GM18520 (cell line): ENCODE measurements at regions not wholly inside any gene's neighbourhood (a gene's known extent, or its start where the extent isn't known, plus 50 kb on each side); places are given as distances from the start of the nearest gene placed in this dataset.
"Not testable (repeated sequence)": the region's sequence is repeated elsewhere in the genome, so short reads cannot be mapped to it uniquely, and the experiment has no call there.

Source experiments
- ATAC-seq: cut with Tn5 transposase; IDR thresholded peaks from one replicate; pipeline ENCODE4 v1.9.1; 2021; ENCODE audit not compliant: unreplicated experiment

- ATAC-seq, result not testable (repeated sequence)
Measured at GRCh38 chr1:144140243-144140642, 168.5 kb upstream of the FAM72C start.

- not testable (repeated sequence) for ATAC-seq
Measured at GRCh38 chr1:144105006-144105405, 133.2 kb upstream of the FAM72C start.

DNA sequence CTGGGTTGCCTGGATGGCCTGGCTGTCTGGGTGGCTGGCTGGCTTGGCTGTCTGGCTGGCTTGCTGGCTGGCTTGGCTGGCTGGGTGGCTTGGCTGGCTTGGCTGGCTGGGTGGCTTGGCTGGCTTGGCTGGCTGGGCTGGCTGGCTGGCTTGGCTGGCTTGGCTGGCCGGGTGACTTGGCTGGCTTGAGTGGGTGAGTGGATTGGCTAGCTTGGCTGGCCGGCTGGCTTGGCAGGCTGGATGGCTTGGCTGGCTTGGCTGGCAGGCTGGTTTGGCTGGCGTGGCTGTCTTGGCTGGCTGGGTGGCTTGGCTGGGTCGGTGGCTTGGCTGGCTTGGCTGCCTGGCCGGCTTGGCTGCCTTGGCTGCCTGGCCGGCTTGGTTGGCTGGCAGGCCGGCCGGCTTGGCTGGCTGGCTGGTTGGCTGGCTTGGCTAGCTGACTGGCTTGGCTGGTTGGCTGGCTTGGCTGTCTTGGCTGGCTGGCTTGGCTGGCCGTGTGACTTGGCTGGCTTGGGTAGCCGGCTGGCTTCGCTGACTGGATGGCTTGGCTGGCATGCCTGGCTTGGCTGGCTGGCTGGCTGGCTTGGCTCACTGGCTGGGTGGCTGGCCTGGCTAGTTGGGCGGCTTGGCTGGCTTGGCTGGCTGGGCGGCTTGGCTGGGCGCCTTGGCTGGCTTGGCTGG is 132.4 kb upstream of the FAM72C start:
- not testable (repeated sequence) for ATAC-seq

GRCh38 chr1:144103156-144103880 is 131.5 kb upstream of the FAM72C start:
- not testable (repeated sequence) for ATAC-seq

- not testable (repeated sequence) for ATAC-seq
Measured at GRCh38 chr1:144102046-144102745, 130.4 kb upstream of the FAM72C start.

DNA sequence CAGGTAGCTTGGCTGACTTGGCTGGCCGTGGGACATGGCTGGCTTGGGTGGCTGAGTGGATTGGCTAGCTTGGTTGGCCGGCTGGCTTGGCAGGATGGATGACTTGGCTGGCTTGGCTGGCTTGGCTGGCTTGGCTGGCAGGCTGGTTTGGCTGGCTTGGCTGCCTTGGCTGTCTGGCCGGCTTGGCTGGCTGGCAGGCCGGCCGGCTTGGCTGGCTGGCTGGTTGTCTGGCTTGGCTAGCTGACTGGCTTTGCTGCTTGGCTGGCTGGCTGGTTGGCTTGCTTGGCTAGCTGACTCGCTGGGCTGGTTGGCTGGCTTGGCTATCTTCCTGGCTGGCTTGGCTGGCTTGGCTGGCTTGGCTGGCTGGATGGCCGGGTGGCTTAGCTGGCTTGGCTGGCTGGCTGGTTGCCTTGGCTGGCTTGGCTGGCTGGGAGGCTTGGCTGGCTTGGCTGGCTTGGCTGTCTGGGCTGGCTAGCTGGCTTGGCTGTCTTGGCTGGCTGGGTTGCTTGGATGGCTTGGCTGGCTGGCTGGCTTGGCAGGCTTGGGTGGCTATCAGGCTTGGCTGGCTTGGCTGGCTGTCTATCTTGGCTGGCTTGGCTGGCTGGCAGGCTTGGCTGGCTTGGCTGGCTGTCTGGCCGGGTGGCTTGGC is 129.7 kb upstream of the FAM72C start:
- ATAC-seq, result no peak

GRCh38 chr1:144077167-144077841 is 105.5 kb upstream of the FAM72C start:
- ATAC-seq, result not testable (repeated sequence)

DNA sequence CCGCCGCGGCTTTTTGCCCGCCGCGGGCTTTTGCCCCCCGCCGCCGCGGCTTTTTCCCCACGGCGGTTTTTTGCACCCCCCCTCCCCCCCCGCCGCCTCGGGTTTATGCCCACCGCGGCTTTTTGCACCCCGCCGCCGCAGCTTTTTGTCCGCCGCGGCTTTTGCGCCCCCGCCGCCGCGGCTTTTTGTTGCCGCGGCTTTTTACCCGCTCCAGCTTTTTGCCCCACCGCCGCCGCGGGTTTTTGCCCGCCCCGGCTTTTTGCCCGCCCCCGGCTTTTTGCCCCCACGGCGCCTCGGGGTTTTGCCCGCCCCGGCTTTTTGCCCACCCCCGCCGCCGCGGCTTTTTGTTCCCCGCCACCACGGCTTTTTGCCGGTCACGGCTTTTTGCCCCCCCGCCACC is 104.9 kb upstream of the FAM72C start:
- ATAC-seq, result not testable (repeated sequence)

GRCh38 chr1:144070394-144071053 is 98.7 kb upstream of the FAM72C start:
- ATAC-seq, result not testable (repeated sequence)

- not testable (repeated sequence) for ATAC-seq
Measured at GRCh38 chr1:144067042-144067441, 95.3 kb upstream of the FAM72C start.

- ATAC-seq, result not testable (repeated sequence)
Measured at GRCh38 chr1:144066071-144066813, 94.5 kb upstream of the FAM72C start.

DNA sequence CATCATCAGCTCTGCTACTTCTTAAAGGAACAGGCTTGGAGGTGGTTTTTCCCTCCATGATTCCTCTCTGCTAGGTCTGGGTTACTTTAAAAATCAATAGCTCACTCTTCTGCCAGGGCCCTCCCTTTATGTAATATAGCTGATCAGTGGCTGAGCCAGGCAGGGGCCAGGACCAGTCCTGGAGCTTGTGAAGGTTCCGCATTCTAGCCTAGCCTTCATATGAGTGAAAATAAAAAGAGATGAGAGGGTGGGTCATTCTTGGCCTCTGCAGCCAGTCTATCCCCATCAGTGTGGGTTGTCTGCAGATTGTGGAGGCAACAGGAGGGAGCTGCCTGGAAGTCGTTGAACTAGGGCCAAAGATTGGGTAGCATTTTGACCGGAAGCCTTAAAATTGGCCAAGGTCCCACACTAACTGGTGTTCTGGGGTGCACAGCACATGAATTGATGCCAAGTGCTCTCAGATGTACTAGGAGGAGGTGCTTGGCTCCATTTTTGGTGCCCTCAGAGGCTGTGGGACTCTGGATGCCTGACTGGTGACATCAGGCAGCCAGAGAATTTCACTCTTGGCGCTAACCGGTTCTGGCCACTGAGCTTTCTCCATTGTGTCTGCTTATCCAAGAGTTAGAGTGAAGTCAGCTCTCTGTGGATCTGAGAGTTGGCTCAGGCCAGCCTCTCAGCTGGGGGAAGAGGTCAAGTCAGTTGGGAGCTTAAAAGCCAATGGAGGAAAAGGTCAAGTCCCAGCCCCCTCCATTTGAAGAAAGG is 93.7 kb upstream of the FAM72C start:
- not testable (repeated sequence) for ATAC-seq

- ATAC-seq, result not testable (repeated sequence)
Measured at GRCh38 chr1:144049365-144049764, 77.6 kb upstream of the FAM72C start.

- not testable (repeated sequence) for ATAC-seq
Measured at GRCh38 chr1:144046645-144047044, 74.9 kb upstream of the FAM72C start.

DNA sequence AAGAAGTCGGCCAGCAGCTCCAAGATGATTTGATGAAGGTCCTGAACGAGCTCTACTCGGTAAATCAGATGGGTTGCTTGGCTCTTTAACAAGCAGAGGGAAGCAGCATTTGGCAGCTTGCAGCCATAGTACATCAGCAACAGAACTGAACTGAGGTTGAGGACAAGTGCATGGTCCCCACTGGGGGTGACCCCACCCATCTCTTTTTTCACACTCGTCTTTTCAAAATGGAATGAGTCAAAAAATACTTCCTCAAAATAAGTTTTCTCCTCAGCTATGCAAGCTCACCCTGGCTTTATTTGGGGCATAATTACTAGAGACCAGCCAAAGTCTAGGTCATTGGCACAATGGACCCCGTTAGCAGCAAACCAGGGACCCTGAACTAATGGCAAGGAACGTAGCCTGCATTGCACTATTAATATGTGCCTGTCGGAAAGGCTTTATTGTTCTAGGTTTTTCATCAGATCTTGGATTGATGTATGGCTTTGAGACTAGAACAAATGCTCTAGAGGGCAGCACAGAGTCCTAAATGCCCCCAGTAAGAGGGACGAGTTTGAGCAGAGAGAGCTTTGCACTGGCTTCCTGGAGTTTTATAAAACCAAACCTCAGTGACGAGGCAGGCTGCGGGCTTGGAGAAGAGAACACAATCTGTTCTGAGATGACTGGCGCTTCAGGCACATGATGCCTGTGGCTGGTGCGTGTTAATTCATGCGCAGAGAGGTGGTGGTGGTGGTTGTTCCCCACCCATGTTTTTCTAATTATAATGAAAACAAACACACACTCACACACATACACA is 74.2 kb upstream of the FAM72C start:
- ATAC-seq, result not testable (repeated sequence)

- not testable (repeated sequence) for ATAC-seq
Measured at GRCh38 chr1:144042251-144042650, 70.5 kb upstream of the FAM72C start.

- ATAC-seq, result not testable (repeated sequence)
Measured at GRCh38 chr1:144040293-144040692, 68.5 kb upstream of the FAM72C start.

DNA sequence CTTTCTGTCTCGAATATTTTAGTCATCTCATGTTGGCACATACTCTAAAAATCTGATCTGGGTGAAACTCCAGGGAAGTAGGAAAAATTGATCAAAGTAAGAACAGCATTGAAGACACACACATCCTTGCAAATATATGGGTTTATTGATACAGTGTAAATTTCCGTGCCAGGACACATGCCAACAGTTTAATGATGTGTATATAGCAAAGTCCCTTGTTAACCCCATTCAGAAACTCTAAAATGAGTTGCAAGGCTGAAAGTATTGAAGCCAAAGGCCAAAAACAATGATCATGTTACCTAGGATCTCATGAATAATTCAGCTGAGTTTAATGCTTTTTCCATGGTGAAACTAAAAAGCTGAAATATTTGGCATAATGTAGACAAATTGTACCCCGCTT is 62.3 kb upstream of the FAM72C start:
- not testable (repeated sequence) for ATAC-seq
